ENCODE measurements at regions not wholly inside any gene's neighbourhood (a gene's known extent, or its start where the extent isn't known, plus 50 kb on each side); places are given as distances from the start of the nearest gene placed in this dataset.
"Not testable (repeated sequence)": the region's sequence is repeated elsewhere in the genome, so short reads cannot be mapped to it uniquely, and the experiment has no call there.

- H3K9me3 Mint-ChIP-seq; H3K4me3 Mint-ChIP-seq; H3K27ac Mint-ChIP-seq; H3K27me3 Mint-ChIP-seq; H3K4me1 Mint-ChIP-seq; H3K36me3 Mint-ChIP-seq (ENCODE audit: low read depth); ATAC-seq (replicated peaks): not testable (repeated sequence)
These were observed 227.1 kb downstream of the KCTD12 start for GRCh38 chr13:76659074-76659473.

GRCh38 chr13:76656500-76656899 is 229.7 kb downstream of the KCTD12 start:
- H3K4me1 Mint-ChIP-seq: no peaks in the 10 kb centered on the region
- peaks cover 16% of the 10 kb centered on the region for H3K27me3 Mint-ChIP-seq
- no peaks in the 10 kb centered on the region for H3K36me3 Mint-ChIP-seq (ENCODE audit: low read depth)
- no peaks in the 10 kb centered on the region for H3K9me3 Mint-ChIP-seq
- no peak overlapping the region for H3K27ac Mint-ChIP-seq
- ATAC-seq (replicated peaks): no peak
- no peak overlapping the region for H3K4me3 Mint-ChIP-seq

GRCh38 chr13:76656056-76656455 is 230.1 kb downstream of the KCTD12 start:
- no peak overlapping the region for H3K4me3 Mint-ChIP-seq
- no peak for ATAC-seq (replicated peaks)
- H3K9me3 Mint-ChIP-seq: no peaks in the 10 kb centered on the region
- no peaks in the 10 kb centered on the region for H3K4me1 Mint-ChIP-seq
- H3K36me3 Mint-ChIP-seq (ENCODE audit: low read depth): no peaks in the 10 kb centered on the region
- no peak overlapping the region for H3K27ac Mint-ChIP-seq
- H3K27me3 Mint-ChIP-seq: peaks cover 20% of the 10 kb centered on the region

- ATAC-seq (replicated peaks): no peak
- H3K27ac Mint-ChIP-seq: no peak overlapping the region
- H3K4me3 Mint-ChIP-seq: no peak overlapping the region
- peaks cover 23% of the 10 kb centered on the region for H3K27me3 Mint-ChIP-seq
- no peaks in the 10 kb centered on the region for H3K36me3 Mint-ChIP-seq (ENCODE audit: low read depth)
- H3K9me3 Mint-ChIP-seq: no peaks in the 10 kb centered on the region
- no peaks in the 10 kb centered on the region for H3K4me1 Mint-ChIP-seq
These were observed 231.9 kb downstream of the KCTD12 start for GRCh38 chr13:76654263-76654662.

- Mint-ChIP-seq H3K27me3 (peaks cover 33% of the 10 kb centered on the region), H3K4me3 (no peak overlapping the region), H3K27ac (no peak overlapping the region), H3K4me1 (no peaks in the 10 kb centered on the region), H3K36me3 (ENCODE audit: low read depth) (no peaks in the 10 kb centered on the region), H3K9me3 (no peaks in the 10 kb centered on the region)
- no peak for ATAC-seq (replicated peaks)
These were observed 234.9 kb downstream of the KCTD12 start for GRCh38 chr13:76651286-76651685.

GRCh38 chr13:76647550-76647949 is 238.7 kb downstream of the KCTD12 start:
- no peaks in the 10 kb centered on the region for H3K9me3 Mint-ChIP-seq
- H3K4me1 Mint-ChIP-seq: no peaks in the 10 kb centered on the region
- H3K4me3 Mint-ChIP-seq: no peak overlapping the region
- peaks cover 27% of the 10 kb centered on the region for H3K27me3 Mint-ChIP-seq
- ATAC-seq (replicated peaks): no peak
- no peaks in the 10 kb centered on the region for H3K36me3 Mint-ChIP-seq (ENCODE audit: low read depth)
- H3K27ac Mint-ChIP-seq: no peak overlapping the region

GRCh38 chr13:76646946-76647345 is 239.3 kb downstream of the KCTD12 start:
- peaks cover 23% of the 10 kb centered on the region for H3K27me3 Mint-ChIP-seq
- H3K27ac Mint-ChIP-seq: no peak overlapping the region
- no peak overlapping the region for H3K4me3 Mint-ChIP-seq
- no peaks in the 10 kb centered on the region for H3K36me3 Mint-ChIP-seq (ENCODE audit: low read depth)
- H3K4me1 Mint-ChIP-seq: no peaks in the 10 kb centered on the region
- H3K9me3 Mint-ChIP-seq: no peaks in the 10 kb centered on the region
- ATAC-seq (replicated peaks): no peak

- no peaks in the 10 kb centered on the region for H3K36me3 Mint-ChIP-seq (ENCODE audit: low read depth)
- ATAC-seq (replicated peaks): no peak
- no peak overlapping the region for H3K27ac Mint-ChIP-seq
- H3K4me3 Mint-ChIP-seq: no peak overlapping the region
- no peaks in the 10 kb centered on the region for H3K9me3 Mint-ChIP-seq
- peaks cover 12% of the 10 kb centered on the region for H3K27me3 Mint-ChIP-seq
- no peaks in the 10 kb centered on the region for H3K4me1 Mint-ChIP-seq
These were observed 240.6 kb downstream of the KCTD12 start for GRCh38 chr13:76645632-76646031.

- no peaks in the 10 kb centered on the region for H3K36me3 Mint-ChIP-seq (ENCODE audit: low read depth)
- H3K4me3 Mint-ChIP-seq: no peak overlapping the region
- peaks cover 11% of the 10 kb centered on the region for H3K27me3 Mint-ChIP-seq
- ATAC-seq (replicated peaks): no peak
- H3K4me1 Mint-ChIP-seq: no peaks in the 10 kb centered on the region
- H3K9me3 Mint-ChIP-seq: no peaks in the 10 kb centered on the region
- no peak overlapping the region for H3K27ac Mint-ChIP-seq
These were observed 241.3 kb downstream of the KCTD12 start for GRCh38 chr13:76644906-76645305.

GRCh38 chr13:76643596-76643995 is 242.6 kb downstream of the KCTD12 start:
- Mint-ChIP-seq H3K4me1 (no peaks in the 10 kb centered on the region), H3K27me3 (peaks cover 15% of the 10 kb centered on the region), H3K4me3 (no peak overlapping the region), H3K9me3 (no peaks in the 10 kb centered on the region), H3K36me3 (ENCODE audit: low read depth) (no peaks in the 10 kb centered on the region), H3K27ac (no peak overlapping the region)
- ATAC-seq (replicated peaks): no peak

GRCh38 chr13:76641056-76641455 is 245.1 kb downstream of the KCTD12 start:
- no peak overlapping the region for H3K27ac Mint-ChIP-seq
- no peaks in the 10 kb centered on the region for H3K36me3 Mint-ChIP-seq (ENCODE audit: low read depth)
- no peaks in the 10 kb centered on the region for H3K9me3 Mint-ChIP-seq
- H3K27me3 Mint-ChIP-seq: peaks cover 4% of the 10 kb centered on the region
- H3K4me3 Mint-ChIP-seq: no peak overlapping the region
- no peak for ATAC-seq (replicated peaks)
- H3K4me1 Mint-ChIP-seq: no peaks in the 10 kb centered on the region

GRCh38 chr13:76638882-76639281 is 247.3 kb downstream of the KCTD12 start:
- Mint-ChIP-seq H3K4me1 (no peaks in the 10 kb centered on the region), H3K36me3 (ENCODE audit: low read depth) (no peaks in the 10 kb centered on the region), H3K27me3 (peaks cover 5% of the 10 kb centered on the region), H3K9me3 (no peaks in the 10 kb centered on the region), H3K27ac (no peak overlapping the region), H3K4me3 (no peak overlapping the region)
- no peak for ATAC-seq (replicated peaks)

- Mint-ChIP-seq H3K4me3 (no peak overlapping the region), H3K27ac (no peak overlapping the region), H3K4me1 (no peaks in the 10 kb centered on the region), H3K9me3 (no peaks in the 10 kb centered on the region), H3K36me3 (ENCODE audit: low read depth) (no peaks in the 10 kb centered on the region), H3K27me3 (peaks cover 8% of the 10 kb centered on the region)
- no peak for ATAC-seq (replicated peaks)
These were observed 248.0 kb downstream of the KCTD12 start for GRCh38 chr13:76638181-76638580.

GRCh38 chr13:76637641-76638141 is 248.5 kb downstream of the KCTD12 start:
- Mint-ChIP-seq H3K4me1 (no peaks in the 10 kb centered on the region), H3K27me3 (peaks cover 8% of the 10 kb centered on the region), H3K4me3 (no peak overlapping the region), H3K9me3 (no peaks in the 10 kb centered on the region), H3K27ac (no peak overlapping the region), H3K36me3 (ENCODE audit: low read depth) (no peaks in the 10 kb centered on the region)
- no peak for ATAC-seq (replicated peaks)

GRCh38 chr13:76636829-76637228 is 249.4 kb downstream of the KCTD12 start:
- no peaks in the 10 kb centered on the region for H3K4me1 Mint-ChIP-seq
- H3K9me3 Mint-ChIP-seq: no peaks in the 10 kb centered on the region
- no peak overlapping the region for H3K4me3 Mint-ChIP-seq
- H3K36me3 Mint-ChIP-seq (ENCODE audit: low read depth): no peaks in the 10 kb centered on the region
- no peak for ATAC-seq (replicated peaks)
- peaks cover 8% of the 10 kb centered on the region for H3K27me3 Mint-ChIP-seq
- H3K27ac Mint-ChIP-seq: no peak overlapping the region
